T follicular helper cell (primary cell): ENCODE measurements at regions not wholly inside any gene's neighbourhood (a gene's known extent, or its start where the extent isn't known, plus 50 kb on each side); places are given as distances from the start of the nearest gene placed in this dataset.

Experiments
- DNase-seq: peaks from one replicate; pipeline ENCODE4 v3.0.0-alpha.2; 2020; ENCODE audit warnings: low read depth

- DNase-seq = no peak
Observed at GRCh38 chr13:72004246-72004645, 137.2 kb upstream of the DACH1 start.

- DNase-seq = no peak
Observed at GRCh38 chr13:71998223-71998622, 131.2 kb upstream of the DACH1 start.

GRCh38 chr13:71979616-71980015 lies 112.6 kb upstream of the DACH1 start:
- DNase-seq = no peak

- no peak for DNase-seq
Observed at GRCh38 chr13:71977028-71977427, 110.0 kb upstream of the DACH1 start.

- DNase-seq = no peak
Observed at GRCh38 chr13:71967990-71968389, 101.0 kb upstream of the DACH1 start.

GRCh38 chr13:71964491-71965100 lies 97.6 kb upstream of the DACH1 start:
- DNase-seq = no peak

- no peak for DNase-seq
Observed at GRCh38 chr13:71962735-71963134, 95.7 kb upstream of the DACH1 start.

GRCh38 chr13:71962126-71962525 lies 95.1 kb upstream of the DACH1 start:
- no peak for DNase-seq

GRCh38 chr13:71949441-71949840 lies 82.4 kb upstream of the DACH1 start:
- DNase-seq = no peak

GRCh38 chr13:71939186-71939585 lies 72.2 kb upstream of the DACH1 start:
- DNase-seq = no peak

GRCh38 chr13:71935166-71935840 lies 68.3 kb upstream of the DACH1 start:
- no peak for DNase-seq

GRCh38 chr13:71924931-71925330 lies 57.9 kb upstream of the DACH1 start:
- no peak for DNase-seq

- DNase-seq = no peak
Observed at GRCh38 chr13:71922194-71922593, 55.2 kb upstream of the DACH1 start.
